Gastrocnemius medialis (tissue), 4 donors: ENCODE measurements at regions not wholly inside any gene's neighbourhood (a gene's known extent, or its start where the extent isn't known, plus 50 kb on each side); places are given as distances from the start of the nearest gene placed in this dataset.

ENCODE experiments used
- ATAC-seq, 2 donors: fragments of 150-250 bp; one replicate each; pipeline ENCODE4 v1.9.1; 2016
- DNase-seq, 2 donors: peaks; one replicate each; pipeline ENCODE4 v3.0.0-alpha.2; 2019
- H3K27ac ChIP-seq, 4 donors: fragments of 200-600 bp; sonication (generic); 1 replicate in 1 of 4; 2 replicates in 3 of 4; pipeline ENCODE4 v1.5.1; 2016 to 2018; ENCODE audit warnings: mild to moderate bottlenecking in 2 of 4, moderate library complexity in 1 of 4
- H3K27me3 ChIP-seq, 3 donors: fragments of 200-600 bp; sonication (generic) in 2 of 3; 1 replicate in 1 of 3; 2 replicates in 2 of 3; pipeline versions ENCODE4 v1.5.1 to v1.6.0; 2016 to 2019; ENCODE audit warnings: mild to moderate bottlenecking in 1 of 3, moderate library complexity in 1 of 3
- H3K36me3 ChIP-seq, 2 donors: fragments of 200-600 bp; sonication (generic) in 1 of 2; one replicate each; pipeline ENCODE4 v1.5.1; 2017 to 2018
- H3K4me1 ChIP-seq, 2 donors: fragments of 200-600 bp; sonication (generic) in 1 of 2; one replicate each; pipeline ENCODE4 v1.5.1; 2016 to 2017; ENCODE audit warnings: mild to moderate bottlenecking in 2 of 2
- H3K4me3 ChIP-seq, 4 donors: fragments of 200-600 bp; sonication (generic) in 3 of 4; 1 replicate in 1 of 4; 2 replicates in 3 of 4; pipeline ENCODE4 v1.5.1; 2016 to 2019; ENCODE audit warnings: mild to moderate bottlenecking in 2 of 4
- H3K9me3 ChIP-seq, 3 donors: fragments of 200-600 bp; sonication (generic) in 2 of 3; 1 replicate in 1 of 3; 2 replicates in 2 of 3; pipeline ENCODE4 v1.5.1; 2016 to 2019
- CTCF ChIP-seq, 5 experiments: fragments of 450-650 bp in 3 of 5; fragments of 200-600 bp in 2 of 5; sonication (generic) in 2 of 5; IDR thresholded peaks in 4 of 5; conservative IDR thresholded peaks in 1 of 5; 1 replicate in 4 of 5; 2 replicates in 1 of 5; pipeline ENCODE4 v1.5.1; 2016 to 2019; ENCODE audit warnings: antibody characterized with exemption in 5 of 5, mild to moderate bottlenecking in 3 of 5, moderate library complexity in 3 of 5
- POLR2A ChIP-seq, 2 donors: fragments of 450-650 bp; IDR thresholded peaks; one replicate each; pipeline ENCODE4 v1.6.1; 2017; ENCODE audit warnings: antibody characterized with exemption in 2 of 2, mild to moderate bottlenecking in 2 of 2, moderate library complexity in 2 of 2
- in situ Hi-C, 4 donors: fragments of 200-750 bp; cut with MboI; loops; one replicate each; pipeline versions ENCODE4 v1.15.0 to v1.8.0; 2017; ENCODE audit warnings: low sequenced_read_pairs in 4 of 4
- intact Hi-C: fragments of 100-400 bp; cut with DNase I; formaldehyde crosslinking; loops from one replicate; pipeline ENCODE4 v1.15.1; 2023; ENCODE audit warnings: low total_unique reads

GRCh38 chr1:110816945-110817344 lies 56.0 kb upstream of the CD53 start:
- H3K27ac ChIP-seq: no peak overlapping the region
- in situ Hi-C loops (no loop called here), intact Hi-C loops (no loop called here)
- H3K9me3 ChIP-seq: no peaks in the 10 kb centered on the region
- ATAC-seq: no peak
- H3K4me3 ChIP-seq: no peak overlapping the region
- no peaks in the 10 kb centered on the region for H3K27me3 ChIP-seq
- no peaks in the 10 kb centered on the region for H3K4me1 ChIP-seq
- DNase-seq: no peak
- no peaks in the 10 kb centered on the region for H3K36me3 ChIP-seq
- TF ChIP-seq POLR2A (IDR thresholded peaks at IDR 0.05) (no peak), CTCF (IDR thresholded peaks at IDR 0.05 in 4 of 5, conservative IDR thresholded peaks at IDR 0.05 in 1 of 5) (no peak)

- Histone ChIP-seq H3K9me3 (no peaks in the 10 kb centered on the region), H3K4me3 (no peak overlapping the region), H3K27ac (no peak overlapping the region), H3K27me3 (no peaks in the 10 kb centered on the region), H3K36me3 (no peaks in the 10 kb centered on the region), H3K4me1 (no peaks in the 10 kb centered on the region)
- ATAC-seq (no peak), DNase-seq (no peak)
- intact Hi-C loops: no loop called here
- TF ChIP-seq POLR2A (IDR thresholded peaks at IDR 0.05): no peak
- TF ChIP-seq CTCF (IDR thresholded peaks at IDR 0.05 in 4 of 5, conservative IDR thresholded peaks at IDR 0.05 in 1 of 5): no peak
- in situ Hi-C loops: no loop called here
Measured at GRCh38 chr1:110811529-110811928, 61.4 kb upstream of the CD53 start.

DNA sequence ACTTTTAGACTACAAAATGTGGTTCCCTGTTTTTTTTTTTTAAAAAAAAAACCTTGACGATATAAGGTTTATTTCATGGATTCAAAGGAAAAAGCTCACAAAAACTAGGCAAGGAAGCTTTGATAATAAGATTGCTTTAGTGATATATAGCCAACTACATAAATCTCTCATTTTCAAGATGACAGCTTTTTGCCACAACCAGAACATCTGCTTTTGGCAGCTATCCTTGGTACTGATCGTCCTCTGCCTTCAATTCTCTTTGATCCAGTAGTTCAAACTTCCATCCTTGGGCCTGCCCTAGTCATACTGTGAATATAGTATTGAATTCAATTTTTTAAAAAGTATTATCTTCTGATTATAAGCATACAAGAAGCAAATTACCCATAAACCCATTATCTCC lies 72.9 kb upstream of the CD53 start:
- in situ Hi-C loops: no loop called here
- H3K27me3 ChIP-seq: no peaks in the 10 kb centered on the region
- TF ChIP-seq CTCF (IDR thresholded peaks at IDR 0.05 in 4 of 5, conservative IDR thresholded peaks at IDR 0.05 in 1 of 5): no peak
- no peak for TF ChIP-seq POLR2A (IDR thresholded peaks at IDR 0.05)
- H3K4me3 ChIP-seq: no peak overlapping the region
- H3K9me3 ChIP-seq: no peaks in the 10 kb centered on the region
- no peak overlapping the region for H3K27ac ChIP-seq
- ATAC-seq (no peak), DNase-seq (no peak)
- no peaks in the 10 kb centered on the region for H3K36me3 ChIP-seq
- H3K4me1 ChIP-seq: no peaks in the 10 kb centered on the region
- intact Hi-C loops: no loop called here

GRCh38 chr1:110798691-110799256 lies 74.2 kb upstream of the CD53 start:
- Histone ChIP-seq H3K4me1 (no peaks in the 10 kb centered on the region), H3K27ac (no peak overlapping the region), H3K36me3 (no peaks in the 10 kb centered on the region), H3K4me3 (no peak overlapping the region), H3K9me3 (no peaks in the 10 kb centered on the region), H3K27me3 (no peaks in the 10 kb centered on the region)
- ATAC-seq (no peak), DNase-seq (no peak)
- intact Hi-C loops: no loop called here
- in situ Hi-C loops: no loop called here
- TF ChIP-seq POLR2A (IDR thresholded peaks at IDR 0.05) (no peak), CTCF (IDR thresholded peaks at IDR 0.05 in 4 of 5, conservative IDR thresholded peaks at IDR 0.05 in 1 of 5) (no peak)

DNA sequence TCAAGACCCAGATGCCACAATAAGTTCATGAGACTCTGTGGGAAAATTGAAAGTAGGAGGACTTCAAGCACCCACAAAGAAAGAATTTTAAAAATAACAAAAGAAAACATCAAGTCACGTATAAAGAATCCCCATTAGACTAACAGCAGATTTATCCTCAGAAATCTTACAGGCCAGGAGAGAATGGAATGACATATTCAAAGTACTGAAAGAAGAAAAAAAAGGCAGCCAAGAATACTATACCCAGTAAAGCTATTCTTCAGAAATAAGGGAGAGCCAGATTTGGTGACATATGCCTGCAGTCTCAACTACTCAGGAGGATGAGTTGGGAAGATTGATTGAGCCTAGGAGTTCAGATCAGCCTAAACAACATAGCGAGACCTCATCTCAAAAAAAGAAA lies 84.3 kb upstream of the CD53 start:
- H3K36me3 ChIP-seq: no peaks in the 10 kb centered on the region
- H3K4me3 ChIP-seq: no peak overlapping the region
- no peaks in the 10 kb centered on the region for H3K4me1 ChIP-seq
- DNase-seq: no peak
- H3K27ac ChIP-seq: no peak overlapping the region
- intact Hi-C loops: no loop called here
- no peak for TF ChIP-seq CTCF (IDR thresholded peaks at IDR 0.05 in 4 of 5, conservative IDR thresholded peaks at IDR 0.05 in 1 of 5)
- no peak for TF ChIP-seq POLR2A (IDR thresholded peaks at IDR 0.05)
- in situ Hi-C loops: no loop called here
- ATAC-seq: no peak
- no peaks in the 10 kb centered on the region for H3K27me3 ChIP-seq
- no peaks in the 10 kb centered on the region for H3K9me3 ChIP-seq
